Endothelial cell of hepatic sinusoid (primary cell): ENCODE measurements at regions not wholly inside any gene's neighbourhood (a gene's known extent, or its start where the extent isn't known, plus 50 kb on each side); places are given as distances from the start of the nearest gene placed in this dataset.

Experiments used
- in situ Hi-C: cut with HindIII; loops from 2 replicates; pipeline ENCODE4 v1.10.0; 2017; ENCODE audit warnings: low sequenced_read_pairs

DNA sequence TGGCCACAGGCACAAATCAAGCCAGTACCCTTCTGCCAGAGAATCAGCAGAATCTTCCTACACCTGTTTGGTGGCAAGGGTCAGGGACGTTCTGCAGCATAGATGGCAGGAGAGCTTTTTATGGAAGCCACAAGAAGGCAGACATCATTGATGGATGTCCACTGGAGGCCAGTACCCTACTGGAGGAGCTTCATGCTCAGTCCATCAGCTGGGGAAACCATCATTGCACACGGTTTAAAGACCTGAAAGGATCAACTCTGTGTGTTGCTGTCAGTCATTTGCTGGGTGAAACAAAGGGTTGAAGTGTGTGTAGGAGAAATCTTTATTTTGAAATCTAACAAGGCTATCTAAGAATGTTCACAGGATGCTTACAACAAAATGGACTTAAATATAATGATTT, 158.9 kb upstream of the SASH1 start:
- in situ Hi-C loops: no loop called here

DNA sequence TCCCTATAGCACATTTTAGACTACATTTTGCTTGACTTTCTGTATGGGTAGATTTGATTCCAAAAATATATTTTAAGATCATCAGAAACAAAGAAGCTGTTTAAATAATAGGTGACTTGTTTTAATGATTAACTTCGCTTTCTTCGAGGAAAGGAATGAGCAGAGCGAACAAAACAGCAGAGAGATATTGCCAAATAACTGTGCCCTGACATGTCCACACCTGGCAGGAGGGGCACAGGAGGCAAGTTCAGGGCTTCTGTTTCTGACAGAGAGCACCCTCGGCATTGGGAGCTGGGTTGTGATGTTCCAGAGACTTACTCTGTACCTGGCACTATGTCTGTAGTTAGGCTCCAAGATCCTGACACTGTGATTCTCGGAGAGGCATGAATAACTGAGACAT, 155.7 kb upstream of the SASH1 start:
- in situ Hi-C loops: no loop called here

DNA sequence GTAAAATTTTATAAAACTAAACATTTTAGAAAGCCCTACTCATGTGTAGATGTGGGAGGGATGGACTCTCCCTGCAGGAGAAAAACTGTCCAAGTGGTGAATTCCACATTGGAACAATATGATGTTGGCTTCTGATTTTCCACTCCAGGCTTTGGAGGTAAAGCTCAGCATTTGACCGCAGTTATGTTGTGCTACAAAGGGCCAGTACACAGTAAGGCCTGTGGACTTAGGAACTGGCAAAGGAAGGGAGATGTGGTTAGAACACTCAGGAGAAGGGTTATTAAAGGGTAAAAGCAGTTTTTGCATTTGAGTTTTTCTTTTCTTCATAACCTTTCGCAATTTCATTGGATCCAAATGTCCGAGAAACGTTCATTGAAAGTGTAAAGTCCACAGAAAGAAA, 150.3 kb upstream of the SASH1 start:
- in situ Hi-C loops: no loop called here

DNA sequence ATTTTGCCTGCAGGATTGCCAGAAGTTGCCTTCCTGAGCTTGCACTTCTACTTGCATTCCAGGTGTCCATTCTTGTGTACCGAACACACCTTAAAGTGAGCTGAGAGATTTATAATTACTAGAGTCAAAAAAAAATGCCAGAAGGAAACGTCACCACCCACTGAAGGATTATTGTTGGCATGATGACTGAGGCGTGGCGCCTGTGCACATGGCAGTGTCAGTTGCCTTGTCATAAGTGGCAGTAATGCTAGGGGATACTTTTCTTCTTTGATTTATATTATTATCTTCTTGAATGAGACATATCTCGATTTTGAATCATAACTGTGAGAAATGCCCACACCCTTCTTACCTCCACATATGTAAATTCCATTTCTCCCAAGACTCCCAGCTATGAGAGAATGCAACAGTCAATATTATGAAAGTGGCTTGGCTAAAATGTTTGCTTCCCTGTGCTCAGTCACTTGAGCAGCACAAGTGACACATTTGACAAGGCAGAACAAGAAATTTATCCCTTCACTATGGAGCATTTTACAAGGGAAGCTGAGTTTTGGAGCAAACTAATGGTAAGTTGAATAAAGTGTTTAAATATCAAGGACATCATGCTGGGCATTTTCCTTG, 149.5 kb upstream of the SASH1 start:
- in situ Hi-C loops: no loop called here

DNA sequence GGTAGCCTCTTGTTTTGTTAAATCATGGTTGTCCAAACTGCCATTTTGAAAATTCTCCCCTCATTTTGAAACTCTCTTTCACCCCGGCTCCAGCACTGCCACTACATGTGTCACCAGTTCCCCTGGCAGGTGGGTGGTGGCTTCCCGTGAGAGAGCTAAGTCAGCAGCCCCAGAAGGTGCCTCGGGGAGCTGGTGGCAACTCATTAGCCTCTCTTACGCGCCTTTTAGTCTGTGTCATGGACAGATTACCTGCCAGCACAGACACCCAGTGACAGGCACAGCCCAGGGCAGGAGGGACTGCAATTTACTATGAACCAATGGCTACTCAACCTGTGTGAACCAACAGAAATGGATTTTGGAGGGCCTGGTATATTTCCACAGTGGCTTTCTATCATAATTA, 147.1 kb upstream of the SASH1 start:
- in situ Hi-C loops: loop anchor here (5.0 kb wide), 1 partner anchor 67 kb away; no protein-coding TSS in a partner anchor

DNA sequence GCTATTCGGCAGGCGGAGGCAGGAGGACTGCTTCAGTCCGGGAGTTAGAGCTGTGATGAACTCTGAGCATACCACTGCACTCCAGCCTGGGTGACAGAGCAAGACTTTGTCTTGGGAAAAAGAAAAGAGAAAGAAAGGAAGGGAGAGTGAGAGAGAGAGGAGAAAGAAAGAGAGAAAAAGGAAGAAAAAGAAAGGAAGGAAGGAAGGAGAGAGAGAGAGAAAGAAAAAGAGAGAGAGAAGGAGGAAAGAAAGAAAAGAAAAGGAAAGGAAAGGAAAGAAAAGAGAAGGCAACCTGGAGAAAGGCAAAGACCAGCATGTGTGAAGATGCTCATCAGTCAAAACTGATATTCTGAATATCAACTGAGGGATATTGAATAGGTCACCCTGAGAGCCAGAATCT, 143.1 kb upstream of the SASH1 start:
- in situ Hi-C loops: loop anchor here (5.0 kb wide), 1 partner anchor 63 kb away; no protein-coding TSS in a partner anchor

DNA sequence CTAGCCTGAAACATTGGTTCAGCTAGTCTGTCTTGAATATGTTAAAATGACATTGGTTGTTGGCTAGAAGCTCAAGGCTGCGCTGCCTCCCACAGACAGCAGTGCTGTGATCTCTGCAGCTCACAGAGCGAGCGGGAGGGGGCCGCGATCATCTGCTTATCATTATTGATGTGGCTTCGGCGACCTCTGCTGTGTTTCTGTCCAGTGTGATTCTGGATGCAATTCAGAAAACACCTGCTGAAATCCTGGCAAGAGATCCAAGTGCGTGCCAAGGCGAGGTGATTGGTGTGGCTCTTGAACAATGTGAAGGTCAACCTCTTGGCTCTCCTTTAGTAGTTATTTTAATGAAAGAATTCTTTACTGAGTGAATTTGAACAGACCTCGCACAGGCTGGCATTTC, 142.3 kb upstream of the SASH1 start:
- in situ Hi-C loops: no loop called here

DNA sequence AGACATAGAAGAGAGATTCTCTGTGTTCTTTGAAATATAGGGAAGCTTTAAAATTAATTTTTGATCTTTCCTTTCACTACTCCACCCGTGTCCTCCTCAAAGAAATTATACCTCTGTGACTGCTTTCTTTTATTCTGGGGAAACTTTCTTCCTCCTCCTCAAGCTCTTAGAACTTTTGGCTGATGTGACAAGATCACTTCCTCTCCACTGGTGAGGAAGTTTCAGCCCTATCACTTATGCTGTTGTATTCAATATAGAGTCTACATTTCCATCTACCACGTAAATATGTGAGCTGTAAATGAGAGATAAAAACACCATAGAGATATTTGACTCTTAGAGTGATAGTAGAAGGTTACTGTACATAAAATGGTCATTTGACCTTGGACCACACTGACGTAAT, 141.9 kb upstream of the SASH1 start:
- in situ Hi-C loops: no loop called here

DNA sequence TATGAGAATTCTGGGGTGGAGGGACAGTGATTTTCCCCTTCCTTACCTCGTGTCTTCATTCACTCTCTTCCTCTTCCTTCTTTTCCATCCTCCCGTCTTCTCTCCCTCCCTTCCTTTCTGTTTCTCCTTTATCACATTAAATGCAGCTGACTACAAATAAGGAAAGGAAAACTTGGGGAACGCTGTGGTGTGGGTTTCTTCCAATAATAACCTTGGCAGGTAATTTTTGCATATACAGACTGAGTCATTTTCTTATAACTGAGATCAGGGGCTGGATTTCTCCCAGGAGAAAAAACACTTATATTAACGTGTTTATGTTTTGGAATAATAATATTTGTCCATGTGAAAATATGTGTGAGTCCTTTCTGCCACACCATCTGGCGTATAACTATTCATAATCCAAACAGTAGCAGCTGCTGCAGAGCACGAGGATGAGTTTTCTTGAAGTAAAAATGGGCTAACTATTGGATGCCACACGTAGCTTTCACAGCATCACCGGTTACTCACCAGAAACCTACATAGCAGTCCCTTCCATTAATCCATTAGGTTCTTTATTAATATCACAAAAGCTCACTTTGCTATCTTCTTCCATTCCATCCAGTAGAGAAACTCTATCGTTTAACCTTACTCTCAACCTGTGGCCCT, 139.2 kb upstream of the SASH1 start:
- in situ Hi-C loops: no loop called here

DNA sequence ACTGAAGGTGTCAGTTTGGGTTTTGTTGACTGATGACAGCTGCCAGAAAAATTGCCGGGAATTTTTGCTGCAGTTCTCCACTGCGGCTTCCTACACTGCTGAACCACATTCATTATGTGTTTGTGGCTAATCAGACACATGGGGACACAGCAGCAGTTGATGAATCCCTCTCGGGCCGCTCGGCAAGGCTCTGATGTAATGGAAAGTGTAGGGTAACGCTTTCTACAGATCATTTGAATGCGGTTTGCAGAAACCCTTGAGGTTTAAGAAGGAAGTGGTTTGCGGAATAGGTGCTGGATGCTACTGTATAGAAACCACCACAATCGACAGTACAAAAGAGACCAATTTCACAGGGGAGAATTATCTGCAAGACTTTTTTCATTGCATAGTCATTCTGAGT, 138.7 kb upstream of the SASH1 start:
- in situ Hi-C loops: no loop called here

DNA sequence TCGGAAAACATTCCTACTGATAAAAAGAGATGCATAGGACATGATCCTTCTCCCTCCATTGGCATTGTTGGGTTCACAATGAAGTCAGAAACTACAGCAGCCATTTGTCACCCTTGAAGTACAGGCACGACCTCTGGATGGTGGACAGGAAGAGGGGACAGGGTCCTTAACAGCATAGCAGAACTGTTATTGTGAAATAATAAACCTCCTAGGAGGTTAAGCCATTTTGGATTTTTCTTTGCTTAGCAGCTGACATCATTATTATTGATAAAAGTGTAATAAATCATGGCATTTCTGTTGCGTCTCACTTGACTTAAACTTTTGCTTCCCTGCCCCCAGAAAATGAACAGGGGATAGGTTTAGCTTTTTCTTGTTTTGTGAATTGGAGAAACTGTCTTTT, 134.3 kb upstream of the SASH1 start:
- in situ Hi-C loops: no loop called here

DNA sequence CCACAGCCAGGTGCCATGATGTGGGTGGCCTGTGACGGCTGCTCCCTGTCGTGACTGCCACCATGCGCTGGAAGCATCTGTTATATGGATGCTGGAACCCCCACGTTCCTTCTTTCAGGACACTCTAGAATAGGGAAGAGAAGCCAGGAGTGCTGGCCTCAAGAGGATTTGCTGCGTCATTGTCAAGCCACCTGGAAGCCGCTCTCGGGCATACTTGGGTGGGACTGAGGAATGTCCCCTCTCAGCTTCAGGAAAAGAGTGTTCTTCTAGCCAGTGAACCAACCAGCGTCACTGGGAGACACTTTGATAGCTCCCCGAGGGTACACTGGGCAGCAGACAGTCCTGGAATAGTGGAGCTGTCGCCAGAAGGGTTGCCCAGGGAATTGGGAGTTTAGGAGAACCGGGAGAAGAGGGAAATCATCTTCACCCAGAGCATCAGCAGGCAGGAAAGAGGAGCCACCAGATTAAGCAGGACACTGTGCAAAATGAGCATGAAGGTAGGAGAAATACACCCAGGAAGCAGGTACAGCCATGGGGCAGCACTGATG, 130.8 kb upstream of the SASH1 start:
- in situ Hi-C loops: no loop called here

DNA sequence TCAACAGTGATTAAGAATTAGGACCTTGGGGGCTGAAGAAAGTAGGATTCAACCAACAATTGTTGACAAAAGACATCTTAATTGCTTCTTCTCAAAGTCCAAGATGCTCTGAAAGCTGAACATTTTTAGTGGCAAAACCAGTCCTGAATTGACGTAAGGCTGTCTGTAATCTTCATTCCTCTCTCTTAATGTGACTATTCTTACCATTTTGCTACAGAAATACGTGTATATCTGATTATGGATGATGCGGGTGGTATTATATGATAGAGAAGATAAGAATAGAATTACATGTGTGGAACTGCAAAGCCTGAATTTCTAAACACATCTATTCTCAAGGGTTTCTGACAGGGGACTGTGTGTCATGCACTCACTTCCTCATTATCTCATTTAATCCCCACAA, 130.3 kb upstream of the SASH1 start:
- in situ Hi-C loops: no loop called here

DNA sequence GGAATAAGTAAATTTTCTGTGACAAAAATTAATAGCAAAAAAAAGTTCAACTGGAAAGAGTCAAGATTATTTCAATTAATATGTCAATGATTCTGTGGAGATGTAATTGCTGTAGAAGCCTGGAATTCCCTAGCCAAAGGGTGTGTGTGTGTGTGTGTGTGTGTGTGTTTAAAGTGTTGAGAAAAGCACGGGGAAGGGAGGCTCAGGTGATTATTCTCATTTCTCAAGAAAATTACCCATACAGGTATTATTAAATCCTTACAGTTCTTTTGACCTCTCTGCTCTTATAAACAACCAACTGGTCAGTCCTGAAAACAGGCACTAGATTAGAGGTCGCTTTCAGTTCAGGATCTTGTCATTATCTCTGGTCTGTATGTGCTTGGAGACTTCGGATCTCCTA, 129.3 kb upstream of the SASH1 start:
- in situ Hi-C loops: no loop called here

DNA sequence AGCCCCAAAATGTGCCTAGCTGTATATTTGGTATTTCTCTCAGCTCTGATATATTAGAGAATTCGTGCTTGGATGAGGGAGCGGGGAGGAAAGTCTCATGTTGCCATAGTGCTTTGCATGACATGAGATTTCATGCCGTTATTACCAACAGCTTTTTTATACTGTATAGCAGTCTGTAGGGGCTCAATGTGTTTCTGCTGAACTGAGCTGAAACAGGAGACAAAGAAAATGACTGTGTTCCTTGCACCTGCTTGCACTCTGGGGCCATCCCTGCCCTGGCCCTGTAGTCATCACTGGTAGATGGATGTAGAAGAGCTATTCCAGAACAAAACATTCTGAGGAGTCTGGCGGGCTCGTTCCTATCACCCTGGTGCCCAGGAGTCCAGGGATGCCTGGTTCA, 128.0 kb upstream of the SASH1 start:
- in situ Hi-C loops: no loop called here

DNA sequence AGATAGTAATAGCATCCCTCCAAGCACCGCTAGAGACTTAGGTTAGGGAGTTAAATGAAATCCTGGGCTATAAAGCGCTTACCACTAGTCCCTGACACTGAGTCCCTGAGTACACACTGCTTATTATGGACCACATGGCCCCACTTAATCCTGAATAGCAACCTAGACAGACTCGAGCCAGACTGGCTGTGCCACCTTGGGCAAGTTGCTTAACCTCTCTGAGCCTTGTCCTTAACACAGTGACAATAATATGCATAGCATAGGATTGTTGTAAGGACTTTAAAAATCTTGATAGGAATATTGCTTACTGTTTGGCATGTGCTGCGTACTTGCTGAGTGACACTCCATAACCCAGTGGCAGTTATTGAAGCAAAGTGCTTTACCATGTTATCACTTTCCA, 125.6 kb upstream of the SASH1 start:
- in situ Hi-C loops: no loop called here

DNA sequence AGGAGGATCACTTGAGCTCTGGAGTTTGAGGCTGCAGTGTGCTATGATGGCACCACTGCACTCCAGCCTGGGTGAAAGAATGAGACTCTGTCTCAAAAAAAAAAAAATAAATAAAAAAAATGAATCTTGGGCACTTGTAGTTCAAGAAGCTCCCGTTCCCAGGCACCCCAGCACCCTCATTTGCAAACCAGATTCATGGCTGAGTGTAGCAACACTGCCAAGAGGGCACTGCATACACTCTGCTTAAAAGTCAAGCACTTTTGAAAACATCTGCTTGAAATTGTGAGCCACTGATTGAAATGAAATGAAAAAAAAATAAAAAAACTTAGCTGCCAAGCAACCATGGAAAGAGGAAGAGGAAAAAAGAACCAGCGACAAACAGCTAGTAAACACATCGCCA, 124.7 kb upstream of the SASH1 start:
- in situ Hi-C loops: no loop called here

DNA sequence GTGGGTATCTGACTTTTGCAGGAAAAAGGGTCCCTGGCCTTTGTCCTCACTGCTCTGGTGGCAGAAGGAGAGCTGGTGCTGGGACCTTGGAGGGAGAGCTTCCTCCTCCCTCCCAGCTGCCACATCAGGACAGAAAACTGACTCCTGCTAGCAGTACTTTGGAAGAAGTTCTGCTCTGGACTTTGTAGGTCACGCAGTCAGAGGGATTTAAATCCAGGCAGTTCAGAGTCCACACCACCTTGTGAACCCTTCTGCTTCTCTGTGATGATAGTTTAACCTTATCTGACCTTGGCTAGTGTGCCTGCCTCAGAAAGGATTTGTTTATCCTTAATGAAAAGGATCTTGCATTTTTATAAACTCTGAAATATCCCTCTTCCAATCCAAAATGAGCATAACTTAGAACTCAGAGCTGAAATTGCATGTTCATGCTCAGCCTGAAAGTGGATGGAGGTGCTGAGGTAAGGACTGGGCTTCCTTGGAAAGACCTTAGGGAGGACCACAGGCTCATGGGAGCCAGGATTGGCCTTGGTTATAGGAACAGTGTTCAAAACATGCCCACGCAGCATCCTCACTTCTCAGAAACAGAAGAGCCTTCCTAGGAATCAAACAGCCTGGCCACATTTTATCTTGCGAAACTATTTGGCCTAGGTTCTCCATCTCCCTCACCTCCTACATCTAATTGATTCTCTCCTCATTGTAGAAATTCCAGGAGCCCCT, 123.9 kb upstream of the SASH1 start:
- in situ Hi-C loops: no loop called here

DNA sequence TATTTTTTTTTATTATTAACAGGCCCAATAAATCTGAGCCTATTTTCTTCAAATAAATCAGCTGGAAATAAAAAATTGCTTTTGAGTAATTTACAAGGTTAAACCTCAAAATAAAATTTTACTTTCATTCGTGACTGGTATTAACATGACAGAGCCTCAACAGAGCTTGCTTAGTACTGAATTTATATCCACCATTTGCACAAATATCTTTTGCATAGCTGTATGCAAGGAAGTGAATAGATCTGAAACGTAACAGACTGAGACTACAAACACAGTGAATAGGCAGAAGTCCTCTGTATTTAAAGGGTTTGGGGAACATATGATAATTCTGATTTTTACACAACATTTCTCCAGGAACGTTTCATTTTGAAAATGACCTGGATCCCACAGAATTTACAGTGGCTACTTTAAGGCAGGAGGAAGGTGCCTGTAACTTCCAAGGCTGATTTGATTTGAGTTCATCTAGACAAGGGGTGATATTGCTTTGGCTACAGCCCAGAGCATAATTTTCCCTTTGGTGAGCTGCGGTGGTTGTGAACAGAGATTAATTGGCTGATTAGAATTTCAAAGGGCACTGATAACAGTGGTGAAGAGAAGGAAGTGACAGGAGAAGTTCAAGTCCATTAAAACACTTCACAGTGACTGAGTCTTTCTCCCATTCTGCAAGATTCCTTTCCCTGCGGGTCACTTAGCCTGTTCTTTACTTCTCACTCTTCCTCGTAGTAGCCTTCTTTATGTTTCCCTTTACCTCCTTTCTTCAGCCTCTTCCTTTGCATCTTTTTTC, 121.2 kb upstream of the SASH1 start:
- in situ Hi-C loops: no loop called here

DNA sequence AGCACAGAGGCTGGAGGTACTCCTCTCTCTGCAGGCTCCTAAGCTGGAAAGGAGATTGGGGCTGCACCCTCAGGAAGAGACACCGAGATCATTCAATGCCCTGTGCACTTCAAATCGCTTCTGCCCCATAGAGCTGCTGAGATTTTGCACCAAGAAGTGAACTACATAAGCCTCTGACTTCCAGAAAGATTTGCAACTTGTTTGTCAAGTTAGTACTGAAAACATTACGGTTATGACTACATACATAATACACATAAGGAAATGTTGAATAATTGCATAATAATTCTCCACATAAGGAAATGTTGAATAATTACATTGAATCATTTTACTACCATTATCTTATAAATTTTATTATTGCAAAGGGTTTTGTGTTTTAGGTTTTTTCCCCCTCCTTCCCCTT, 120.3 kb upstream of the SASH1 start:
- in situ Hi-C loops: no loop called here

DNA sequence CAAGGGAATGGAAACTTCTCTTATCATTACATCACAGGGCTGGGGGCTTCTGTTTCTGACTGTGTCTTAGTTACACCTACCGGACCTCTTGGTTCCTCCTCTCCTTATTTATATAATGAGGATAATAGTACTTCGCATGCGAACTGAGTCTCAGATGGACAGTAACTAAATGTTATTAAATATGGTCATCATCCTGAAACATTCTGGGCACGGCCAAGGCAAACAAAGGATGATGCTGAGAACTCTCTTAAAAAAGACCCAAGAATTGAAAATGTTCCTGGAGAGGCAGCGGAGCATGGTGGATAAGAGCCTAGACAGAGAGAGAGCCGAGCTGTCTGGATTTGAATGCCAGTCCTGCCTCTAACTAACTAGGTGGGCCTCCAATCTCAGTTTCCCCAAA, 119.8 kb upstream of the SASH1 start:
- in situ Hi-C loops: no loop called here
